PFSK-1 (cell line): ENCODE measurements at regions not wholly inside any gene's neighbourhood (a gene's known extent, or its start where the extent isn't known, plus 50 kb on each side); places are given as distances from the start of the nearest gene placed in this dataset.

Source experiments
- POLR2AphosphoS5 ChIP-seq: IDR thresholded peaks from 2 replicates; pipeline ENCODE4 v1.6.1; 2012; ENCODE audit warnings: low read depth, mild to moderate bottlenecking, control low read depth, low read length, moderate library complexity
- REST ChIP-seq, 2 experiments: IDR thresholded peaks; 2 replicates each; pipeline versions ENCODE4 v1.6.1 to v1.8.0; 2011 to 2012; ENCODE audit warnings: low read depth in 2 of 2, low read length in 2 of 2, control low read depth in 1 of 2, inconsistent platforms in 1 of 2, mild to moderate bottlenecking in 1 of 2, moderate library complexity in 1 of 2; ENCODE audit not compliant: insufficient read depth in 1 of 2

DNA sequence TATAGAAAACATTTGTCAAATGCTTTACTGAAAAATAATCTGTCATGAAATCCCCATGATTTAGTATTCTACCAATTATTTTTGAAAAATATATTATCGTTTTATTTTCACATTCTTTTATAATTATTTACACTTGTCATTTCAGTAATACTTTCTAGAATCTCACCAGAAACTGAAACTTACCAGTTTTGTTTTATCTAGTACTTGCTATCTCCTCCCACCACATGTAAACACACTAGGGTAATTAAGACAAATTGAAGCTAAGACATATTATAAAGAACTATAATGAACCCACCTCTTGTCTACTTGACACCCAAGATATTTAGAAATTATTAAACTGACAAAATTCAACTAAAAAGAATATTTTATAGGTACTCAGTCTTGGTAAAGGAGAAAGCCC is 51.5 kb upstream of the GRM3 start:
- TF ChIP-seq POLR2AphosphoS5 = no peak
- TF ChIP-seq REST (IDR thresholded peaks at IDR 0.05; ENCODE audit: insufficient read depth in 1 of 2, low read depth in 2 of 2, low read length in 2 of 2) = no peak
